A673 (cell line): ENCODE measurements at regions not wholly inside any gene's neighbourhood (a gene's known extent, or its start where the extent isn't known, plus 50 kb on each side); places are given as distances from the start of the nearest gene placed in this dataset.

Source experiments
- BruUV-seq: library from RNA; stranded (reverse); fragments of 400-500 nt; replicated peaks from 2 replicates; lab custom pipeline; 2021; lab: Mats Ljungman, UMichigan
- CTCF ChIA-PET: fragments of 300-600 bp; sonication (Branson Sonifier 250); formaldehyde crosslinking; loops from one replicate; lab custom pipeline; 2022; ENCODE audit warnings: antibody characterized with exemption; lab: Charles Lee
- POLR2A ChIA-PET: fragments of 300-600 bp; sonication (Branson Sonifier 250); formaldehyde crosslinking; loops from one replicate; lab custom pipeline; 2022; ENCODE audit warnings: antibody characterized with exemption; ENCODE audit not compliant: low non-redundant PET; lab: Charles Lee
- DNase-seq: peaks from one replicate; pipeline ENCODE4 v3.0.0-alpha.2; 2015; ENCODE audit warnings: low spot score
- H3K27ac ChIP-seq: fragments of 200-600 bp; sonication (generic); 2 replicates; pipeline ENCODE4 v1.5.1; 2016; ENCODE audit warnings: mixed run types, low read depth, mild to moderate bottlenecking, mixed read lengths, antibody characterized with exemption, low read length; ENCODE audit not compliant: poor library complexity, severe bottlenecking
- H3K27me3 ChIP-seq: fragments of 200-600 bp; sonication (generic); replicated peaks from 2 replicates; pipeline ENCODE4 v1.6.1; 2017; ENCODE audit warnings: mixed run types, low read depth, mild to moderate bottlenecking, mixed read lengths, antibody characterized with exemption, low read length; ENCODE audit not compliant: insufficient read depth, poor library complexity
- H3K36me3 ChIP-seq: fragments of 200-600 bp; sonication (generic); 2 replicates; pipeline ENCODE4 v1.6.1; 2016; ENCODE audit warnings: mixed run types, mild to moderate bottlenecking, mixed read lengths, antibody characterized with exemption, low read length; ENCODE audit not compliant: insufficient read depth, poor library complexity, severe bottlenecking
- H3K4me1 ChIP-seq: fragments of 200-600 bp; sonication (generic); 2 replicates; pipeline ENCODE4 v1.6.1; 2017; ENCODE audit warnings: mixed run types, mild to moderate bottlenecking, mixed read lengths, antibody characterized with exemption, low read length; ENCODE audit not compliant: insufficient read depth, poor library complexity, severe bottlenecking
- H3K4me3 ChIP-seq: fragments of 200-600 bp; sonication (generic); 2 replicates; pipeline ENCODE4 v1.5.1; 2016; ENCODE audit warnings: low read depth, mixed run types, mild to moderate bottlenecking, mixed read lengths, low read length; ENCODE audit not compliant: poor library complexity, severe bottlenecking
- H3K9me3 ChIP-seq: fragments of 200-600 bp; sonication (generic); 2 replicates; pipeline ENCODE4 v1.6.1; 2016; ENCODE audit warnings: mixed run types, low read depth, mild to moderate bottlenecking, mixed read lengths, antibody characterized with exemption, low read length; ENCODE audit not compliant: poor library complexity, severe bottlenecking
- CTCF ChIP-seq: fragments of 300-800, 200-600 bp; sonication (generic); conservative IDR thresholded peaks from 2 replicates; pipeline ENCODE4 v1.5.1; 2017; ENCODE audit warnings: low read depth, mild to moderate bottlenecking, antibody characterized with exemption, low read length, moderate library complexity, mixed read lengths
- EZH2 ChIP-seq: fragments of 200-600 bp; sonication (generic); IDR thresholded peaks from 2 replicates; pipeline ENCODE4 v1.6.1; 2017; ENCODE audit warnings: borderline replicate concordance, low read depth, mild to moderate bottlenecking, mixed read lengths, antibody characterized with exemption, low read length; ENCODE audit not compliant: poor library complexity, severe bottlenecking
- intact Hi-C: fragments of 100-400 bp; cut with micrococcal nuclease; formaldehyde crosslinking; loops from one replicate; pipeline ENCODE4 v1.10.0; 2022; ENCODE audit not compliant: unreplicated experiment

GRCh38 chr20:19104186-19104585, 108.3 kb upstream of the SLC24A3 start:
- H3K36me3 ChIP-seq: no peaks in the 10 kb centered on the region
- CTCF ChIA-PET: no interaction called here
- H3K9me3 ChIP-seq: no peaks in the 10 kb centered on the region
- intact Hi-C loops: no loop called here
- BruUV-seq: no TSS peak
- no peak overlapping the region for H3K4me3 ChIP-seq
- POLR2A ChIA-PET: no interaction called here
- H3K4me1 ChIP-seq: no peaks in the 10 kb centered on the region
- H3K27ac ChIP-seq: no peak overlapping the region
- H3K27me3 ChIP-seq: peaks cover 9% of the 10 kb centered on the region
- TF ChIP-seq EZH2: no peak
- no peak for DNase-seq

GRCh38 chr20:19108155-19108554, 104.3 kb upstream of the SLC24A3 start:
- CTCF ChIA-PET: no interaction called here
- Histone ChIP-seq H3K9me3 (no peaks in the 10 kb centered on the region), H3K4me3 (no peak overlapping the region), H3K27ac (no peak overlapping the region), H3K27me3 (peaks cover 9% of the 10 kb centered on the region), H3K36me3 (no peaks in the 10 kb centered on the region), H3K4me1 (no peaks in the 10 kb centered on the region)
- BruUV-seq: no TSS peak
- POLR2A ChIA-PET: no interaction called here
- no peak for DNase-seq
- intact Hi-C loops: no loop called here
- TF ChIP-seq EZH2 (no peak), CTCF (no peak)

- no peak for DNase-seq
- intact Hi-C loops: no loop called here
- TF ChIP-seq EZH2 (no peak), CTCF (no peak)
- ChIA-PET POLR2A (no interaction called here), CTCF (no interaction called here)
- H3K4me3 ChIP-seq: no peak overlapping the region
- H3K27ac ChIP-seq: no peak overlapping the region
- no peaks in the 10 kb centered on the region for H3K9me3 ChIP-seq
- no peaks in the 10 kb centered on the region for H3K27me3 ChIP-seq
- no TSS peak for BruUV-seq
- H3K4me1 ChIP-seq: no peaks in the 10 kb centered on the region
- no peaks in the 10 kb centered on the region for H3K36me3 ChIP-seq
These were observed 102.2 kb upstream of the SLC24A3 start for GRCh38 chr20:19110285-19110684.

GRCh38 chr20:19110881-19111460, 101.5 kb upstream of the SLC24A3 start:
- Histone ChIP-seq H3K9me3 (no peaks in the 10 kb centered on the region), H3K27me3 (no peaks in the 10 kb centered on the region), H3K4me1 (no peaks in the 10 kb centered on the region), H3K36me3 (no peaks in the 10 kb centered on the region), H3K4me3 (no peak overlapping the region), H3K27ac (no peak overlapping the region)
- CTCF ChIA-PET: no interaction called here
- POLR2A ChIA-PET: no interaction called here
- TF ChIP-seq EZH2 (no peak), CTCF (no peak)
- no peak for DNase-seq
- intact Hi-C loops: no loop called here
- no TSS peak for BruUV-seq
